ENCODE measurements at regions not wholly inside any gene's neighbourhood (a gene's known extent, or its start where the extent isn't known, plus 50 kb on each side); places are given as distances from the start of the nearest gene placed in this dataset.

- no peak for TF ChIP-seq YY1 (IDR thresholded peaks at IDR 0.05; ENCODE audit: insufficient read depth, insufficient read length)
- TF ChIP-seq ZNF274 (IDR thresholded peaks at IDR 0.05; ENCODE audit: low read depth, low read length), result no peak
- TF ChIP-seq SUZ12 (IDR thresholded peaks at IDR 0.05; ENCODE audit: extremely low read depth, insufficient read depth, insufficient read length), result no peak
Measured at GRCh38 chr5:57779383-57780223, 297.0 kb upstream of the ACTBL2 start.
